Gastrocnemius medialis (tissue), 4 donors: ENCODE measurements at regions not wholly inside any gene's neighbourhood (a gene's known extent, or its start where the extent isn't known, plus 50 kb on each side); places are given as distances from the start of the nearest gene placed in this dataset.

Source experiments
- POLR2A ChIP-seq, 2 donors: fragments of 450-650 bp; IDR thresholded peaks; one replicate each; pipeline ENCODE4 v1.6.1; 2017; ENCODE audit warnings: antibody characterized with exemption in 2 of 2, mild to moderate bottlenecking in 2 of 2, moderate library complexity in 2 of 2
- TF ChIP-seq, protein P1 (sequence below), 5 experiments: fragments of 450-650 bp in 3 of 5; fragments of 200-600 bp in 2 of 5; sonication (generic) in 2 of 5; IDR thresholded peaks in 4 of 5; conservative IDR thresholded peaks in 1 of 5; 1 replicate in 4 of 5; 2 replicates in 1 of 5; pipeline ENCODE4 v1.5.1; 2016 to 2019; ENCODE audit warnings: antibody characterized with exemption in 5 of 5, mild to moderate bottlenecking in 3 of 5, moderate library complexity in 3 of 5

DNA sequence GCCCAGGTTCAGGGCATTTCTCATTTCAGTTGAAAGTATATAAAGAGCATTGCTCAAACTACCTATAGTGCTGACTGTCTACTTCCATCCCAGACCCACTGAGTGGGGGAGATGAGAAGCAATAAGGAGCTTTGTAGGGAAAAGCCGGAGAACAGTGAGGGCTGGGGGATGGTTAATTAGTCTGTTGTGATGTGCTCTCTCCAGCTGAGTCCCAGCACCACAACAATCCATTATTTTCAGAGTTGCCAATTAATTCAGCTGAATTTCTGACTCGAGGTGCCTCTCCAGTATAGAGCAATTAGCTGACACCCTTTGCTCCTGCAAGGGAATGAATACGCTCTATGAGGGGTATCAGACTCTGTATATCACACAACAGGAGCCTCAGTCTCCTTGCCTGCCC, 1118.6 kb downstream of the SORCS3 start:
- no peak for TF ChIP-seq POLR2A (IDR thresholded peaks at IDR 0.05)
- TF ChIP-seq, protein P1, sequence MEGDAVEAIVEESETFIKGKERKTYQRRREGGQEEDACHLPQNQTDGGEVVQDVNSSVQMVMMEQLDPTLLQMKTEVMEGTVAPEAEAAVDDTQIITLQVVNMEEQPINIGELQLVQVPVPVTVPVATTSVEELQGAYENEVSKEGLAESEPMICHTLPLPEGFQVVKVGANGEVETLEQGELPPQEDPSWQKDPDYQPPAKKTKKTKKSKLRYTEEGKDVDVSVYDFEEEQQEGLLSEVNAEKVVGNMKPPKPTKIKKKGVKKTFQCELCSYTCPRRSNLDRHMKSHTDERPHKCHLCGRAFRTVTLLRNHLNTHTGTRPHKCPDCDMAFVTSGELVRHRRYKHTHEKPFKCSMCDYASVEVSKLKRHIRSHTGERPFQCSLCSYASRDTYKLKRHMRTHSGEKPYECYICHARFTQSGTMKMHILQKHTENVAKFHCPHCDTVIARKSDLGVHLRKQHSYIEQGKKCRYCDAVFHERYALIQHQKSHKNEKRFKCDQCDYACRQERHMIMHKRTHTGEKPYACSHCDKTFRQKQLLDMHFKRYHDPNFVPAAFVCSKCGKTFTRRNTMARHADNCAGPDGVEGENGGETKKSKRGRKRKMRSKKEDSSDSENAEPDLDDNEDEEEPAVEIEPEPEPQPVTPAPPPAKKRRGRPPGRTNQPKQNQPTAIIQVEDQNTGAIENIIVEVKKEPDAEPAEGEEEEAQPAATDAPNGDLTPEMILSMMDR (IDR thresholded peaks at IDR 0.05 in 4 of 5, conservative IDR thresholded peaks at IDR 0.05 in 1 of 5), result no peak
